Suppressor macrophage treated with lipopolysaccharide for 4 hours (primary cell): ENCODE measurements at regions not wholly inside any gene's neighbourhood (a gene's known extent, or its start where the extent isn't known, plus 50 kb on each side); places are given as distances from the start of the nearest gene placed in this dataset.
"Not testable (repeated sequence)": the region's sequence is repeated elsewhere in the genome, so short reads cannot be mapped to it uniquely, and the experiment has no call there.

ENCODE experiments used
- DNase-seq: peaks from one replicate; pipeline ENCODE4 v3.0.0-alpha.2; 2020

- DNase-seq: no peak
These were observed 515.0 kb downstream of the PYDC2 start for GRCh38 chr3:191975936-191976335.

- DNase-seq: no peak
These were observed 519.5 kb downstream of the PYDC2 start for GRCh38 chr3:191980443-191980842.

- no peak for DNase-seq
These were observed 521.5 kb downstream of the PYDC2 start for GRCh38 chr3:191982481-191982880.

GRCh38 chr3:191985691-191986090 is 524.7 kb downstream of the PYDC2 start:
- no peak for DNase-seq

GRCh38 chr3:191987831-191988350 is 526.9 kb downstream of the PYDC2 start:
- DNase-seq: no peak

- DNase-seq: not testable (repeated sequence)
These were observed 533.0 kb downstream of the PYDC2 start for GRCh38 chr3:191993952-191994351.

- DNase-seq: no peak
These were observed 536.1 kb downstream of the PYDC2 start for GRCh38 chr3:191997093-191997492.

- DNase-seq: no peak
These were observed 536.8 kb downstream of the PYDC2 start for GRCh38 chr3:191997579-191998268.

GRCh38 chr3:192001218-192001617 is 540.3 kb downstream of the PYDC2 start:
- DNase-seq: no peak

GRCh38 chr3:192005989-192006388 is 545.0 kb downstream of the PYDC2 start:
- no peak for DNase-seq

GRCh38 chr3:192009903-192010302 is 548.9 kb downstream of the PYDC2 start:
- no peak for DNase-seq

GRCh38 chr3:192010490-192010889 is 549.5 kb downstream of the PYDC2 start:
- DNase-seq: no peak

GRCh38 chr3:192011137-192011536 is 550.2 kb downstream of the PYDC2 start:
- no peak for DNase-seq

GRCh38 chr3:192013110-192013509 is 552.1 kb downstream of the PYDC2 start:
- DNase-seq: no peak

- DNase-seq: no peak
These were observed 561.4 kb downstream of the PYDC2 start for GRCh38 chr3:192022412-192022811.

- no peak for DNase-seq
These were observed 563.8 kb downstream of the PYDC2 start for GRCh38 chr3:192024751-192025150.

- no peak for DNase-seq
These were observed 565.7 kb downstream of the PYDC2 start for GRCh38 chr3:192026661-192027060.

- no peak for DNase-seq
These were observed 571.0 kb downstream of the PYDC2 start for GRCh38 chr3:192031941-192032340.

GRCh38 chr3:192033246-192033645 is 572.3 kb downstream of the PYDC2 start:
- DNase-seq: no peak

GRCh38 chr3:192038726-192039125 is 577.8 kb downstream of the PYDC2 start:
- no peak for DNase-seq

GRCh38 chr3:192039593-192039992 is 578.6 kb downstream of the PYDC2 start:
- DNase-seq: no peak

- no peak for DNase-seq
These were observed 579.5 kb downstream of the PYDC2 start for GRCh38 chr3:192040282-192041043.

- DNase-seq: no peak
These were observed 581.2 kb downstream of the PYDC2 start for GRCh38 chr3:192042116-192042515.

- DNase-seq: no peak
These were observed 593.9 kb downstream of the PYDC2 start for GRCh38 chr3:192054881-192055280.
